ENCODE measurements at regions not wholly inside any gene's neighbourhood (a gene's known extent, or its start where the extent isn't known, plus 50 kb on each side); places are given as distances from the start of the nearest gene placed in this dataset.

DNA sequence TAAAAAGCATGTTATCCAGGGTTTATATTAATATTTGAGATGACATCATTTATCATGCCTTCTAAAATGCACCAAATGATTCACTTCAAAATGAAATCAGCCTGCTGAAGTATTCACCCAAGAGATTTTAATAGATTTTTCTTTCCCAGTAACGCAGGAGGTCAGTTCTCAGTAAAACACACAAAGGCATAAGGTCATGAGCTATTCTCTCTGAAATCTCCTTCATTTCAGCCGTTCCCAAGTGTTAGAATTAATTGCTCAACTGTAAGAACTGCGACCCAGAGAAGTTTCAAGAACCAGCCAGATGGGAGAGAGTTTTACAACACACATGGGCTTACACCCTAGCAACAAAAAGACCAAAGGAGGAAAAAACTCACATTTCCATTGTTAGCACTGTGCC lies 84.2 kb upstream of the PHLPP1 start:
- no peak for TF ChIP-seq SPI1 (IDR thresholded peaks at IDR 0.05; ENCODE audit: borderline replicate concordance, low read depth, low read length)
- no peak for TF ChIP-seq JUND (IDR thresholded peaks at IDR 0.05; ENCODE audit: borderline replicate concordance, low read depth, low read length)
- TF ChIP-seq JUND (tag; IDR thresholded peaks at IDR 0.05; ENCODE audit: borderline replicate concordance, low read depth, low read length): no peak
- no peak for TF ChIP-seq EHMT2 (IDR thresholded peaks at IDR 0.05)
- no peak for TF ChIP-seq ZBTB26 (CRISPR knock-in tag; IDR thresholded peaks at IDR 0.05)
- TF ChIP-seq, protein P1, sequence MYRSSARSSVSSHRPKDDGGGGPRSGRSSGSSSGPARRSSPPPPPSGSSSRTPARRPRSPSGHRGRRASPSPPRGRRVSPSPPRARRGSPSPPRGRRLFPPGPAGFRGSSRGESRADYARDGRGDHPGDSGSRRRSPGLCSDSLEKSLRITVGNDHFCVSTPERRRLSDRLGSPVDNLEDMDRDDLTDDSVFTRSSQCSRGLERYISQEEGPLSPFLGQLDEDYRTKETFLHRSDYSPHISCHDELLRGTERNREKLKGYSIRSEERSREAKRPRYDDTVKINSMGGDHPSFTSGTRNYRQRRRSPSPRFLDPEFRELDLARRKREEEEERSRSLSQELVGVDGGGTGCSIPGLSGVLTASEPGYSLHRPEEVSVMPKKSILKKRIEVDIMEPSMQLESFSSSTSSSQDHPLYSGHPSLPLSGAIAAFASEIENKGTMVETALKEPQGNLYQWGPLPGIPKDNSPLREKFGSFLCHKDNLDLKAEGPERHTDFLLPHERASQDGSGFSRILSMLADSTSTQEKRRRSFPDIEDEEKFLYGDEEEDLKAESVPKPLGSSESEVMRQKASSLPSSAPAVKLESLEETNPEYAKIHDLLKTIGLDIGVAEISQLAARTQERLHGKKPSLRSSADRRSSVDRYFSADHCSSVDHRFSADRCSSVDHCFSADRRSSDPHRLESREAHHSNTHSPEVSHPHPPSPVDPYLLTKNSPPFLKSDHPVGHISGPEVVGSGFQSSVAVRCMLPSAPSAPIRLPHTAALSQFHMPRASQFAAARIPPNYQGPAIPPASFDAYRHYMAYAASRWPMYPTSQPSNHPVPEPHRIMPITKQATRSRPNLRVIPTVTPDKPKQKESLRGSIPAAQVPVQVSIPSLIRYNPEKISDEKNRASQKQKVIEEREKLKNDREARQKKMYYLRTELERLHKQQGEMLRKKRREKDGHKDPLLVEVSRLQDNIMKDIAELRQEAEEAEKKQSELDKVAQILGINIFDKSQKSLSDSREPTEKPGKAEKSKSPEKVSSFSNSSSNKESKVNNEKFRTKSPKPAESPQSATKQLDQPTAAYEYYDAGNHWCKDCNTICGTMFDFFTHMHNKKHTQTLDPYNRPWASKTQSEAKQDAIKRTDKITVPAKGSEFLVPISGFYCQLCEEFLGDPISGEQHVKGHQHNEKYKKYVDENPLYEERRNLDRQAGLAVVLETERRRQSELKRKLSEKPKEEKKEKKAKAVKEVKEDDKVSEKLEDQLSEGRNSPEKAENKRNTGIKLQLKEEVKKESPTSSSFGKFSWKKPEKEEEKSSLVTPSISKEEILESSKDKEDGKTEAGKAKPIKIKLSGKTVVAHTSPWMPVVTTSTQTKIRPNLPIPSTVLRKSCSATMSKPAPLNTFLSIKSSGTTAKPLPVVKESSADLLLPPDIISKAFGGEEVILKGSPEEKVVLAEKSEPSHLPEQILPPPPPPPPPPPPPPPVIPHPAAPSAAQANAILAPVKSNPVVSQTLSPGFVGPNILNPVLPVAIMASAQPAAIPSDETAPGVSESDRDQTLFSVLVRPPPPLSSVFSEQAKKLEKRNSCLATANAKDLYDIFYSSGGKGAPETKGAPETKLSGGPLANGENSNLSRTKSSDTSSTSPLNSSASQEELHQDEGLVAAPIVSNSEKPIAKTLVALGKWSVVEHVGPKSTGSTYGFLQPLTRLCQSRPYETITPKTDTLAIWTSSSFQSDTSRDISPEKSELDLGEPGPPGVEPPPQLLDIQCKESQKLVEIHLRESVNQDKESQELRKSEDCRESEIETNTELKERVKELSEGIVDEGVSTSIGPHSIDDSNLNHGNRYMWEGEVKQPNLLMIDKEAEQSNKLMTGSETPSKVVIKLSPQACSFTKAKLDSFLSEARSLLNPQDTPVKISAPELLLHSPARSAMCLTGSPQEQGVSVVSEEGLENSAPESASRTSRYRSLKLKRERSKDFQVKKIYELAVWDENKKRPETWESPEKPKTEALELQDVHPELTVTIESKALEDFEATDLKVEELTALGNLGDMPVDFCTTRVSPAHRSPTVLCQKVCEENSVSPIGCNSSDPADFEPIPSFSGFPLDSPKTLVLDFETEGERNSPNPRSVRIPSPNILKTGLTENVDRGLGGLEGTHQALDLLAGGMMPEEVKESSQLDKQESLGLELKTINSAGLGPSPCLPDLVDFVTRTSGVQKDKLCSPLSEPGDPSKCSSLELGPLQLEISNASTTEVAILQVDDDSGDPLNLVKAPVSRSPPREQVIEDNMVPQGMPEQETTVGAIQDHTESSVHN (IDR thresholded peaks at IDR 0.05; ENCODE audit: borderline replicate concordance in 1 of 2, low read depth in 1 of 2): no peak
- no peak for TF ChIP-seq POLR2A (conservative IDR thresholded peaks at IDR 0.05)

All from K562 (cell line).